Astrocyte (in vitro differentiated cells and primary cell): ENCODE measurements at regions not wholly inside any gene's neighbourhood (a gene's known extent, or its start where the extent isn't known, plus 50 kb on each side); places are given as distances from the start of the nearest gene placed in this dataset.

Experiments
- DNase-seq: peaks from one replicate; pipeline ENCODE4 v3.0.0-alpha.2; 2010; ENCODE audit warnings: low read depth
- FAIRE-seq: peaks from 2 replicates; lab custom pipeline; 2011; peaks lifted over from hg19 to GRCh38; lab: Jason Lieb, UNC
- H2AFZ ChIP-seq: 2 replicates; pipeline ENCODE4 v1.6.0; 2012; ENCODE audit warnings: low read depth, low read length, inconsistent platforms
- H3K27ac ChIP-seq: 2 replicates; pipeline ENCODE4 v1.5.1; 2011; ENCODE audit warnings: low read depth, low read length, inconsistent platforms
- H3K27me3 ChIP-seq: 2 replicates; pipeline ENCODE4 v1.6.0; 2011; ENCODE audit warnings: low read length, inconsistent platforms; ENCODE audit not compliant: insufficient read depth
- H3K36me3 ChIP-seq: 2 replicates; pipeline ENCODE4 v1.5.1; 2011; ENCODE audit warnings: low read length, inconsistent platforms; ENCODE audit not compliant: insufficient read depth
- H3K4me1 ChIP-seq: 2 replicates; pipeline ENCODE4 v1.5.1; 2011; ENCODE audit warnings: low read length, inconsistent platforms; ENCODE audit not compliant: insufficient read depth
- H3K4me2 ChIP-seq: 2 replicates; pipeline ENCODE4 v1.6.0; 2012; ENCODE audit warnings: low read length, inconsistent platforms
- H3K4me3 ChIP-seq: 2 replicates; pipeline ENCODE4 v1.5.1; 2011; ENCODE audit warnings: low read depth, mild to moderate bottlenecking, low read length, inconsistent platforms; ENCODE audit not compliant: insufficient read depth
- H3K79me2 ChIP-seq: 2 replicates; pipeline ENCODE4 v1.6.0; 2012; ENCODE audit warnings: mild to moderate bottlenecking, low read length, inconsistent platforms; ENCODE audit not compliant: insufficient read depth
- H3K9ac ChIP-seq: 2 replicates; pipeline ENCODE4 v1.6.0; 2012; ENCODE audit warnings: mild to moderate bottlenecking, low read length, inconsistent platforms
- H3K9me3 ChIP-seq: 2 replicates; pipeline ENCODE4 v1.5.1; 2012; ENCODE audit warnings: low read depth, mild to moderate bottlenecking, low read length, inconsistent platforms; ENCODE audit not compliant: insufficient read depth
- H4K20me1 ChIP-seq: 2 replicates; pipeline ENCODE4 v1.6.0; 2012; ENCODE audit warnings: low read length, inconsistent platforms; ENCODE audit not compliant: insufficient read depth
- H3K27ac Mint-ChIP-seq: one replicate; pipeline ENCODE4 v1.8.0; 2021; ENCODE audit warnings: mild to moderate bottlenecking, mixed read lengths; ENCODE audit not compliant: unreplicated experiment
- H3K27me3 Mint-ChIP-seq: one replicate; pipeline ENCODE4 v1.8.0; 2021; ENCODE audit warnings: low read depth, mixed read lengths; ENCODE audit not compliant: unreplicated experiment
- H3K36me3 Mint-ChIP-seq: one replicate; pipeline ENCODE4 v1.8.0; 2021; ENCODE audit warnings: low read depth, mixed read lengths; ENCODE audit not compliant: unreplicated experiment
- H3K4me1 Mint-ChIP-seq: one replicate; pipeline ENCODE4 v1.8.0; 2021; ENCODE audit warnings: low read depth, mixed read lengths; ENCODE audit not compliant: unreplicated experiment
- H3K4me3 Mint-ChIP-seq: one replicate; pipeline ENCODE4 v1.8.0; 2021; ENCODE audit warnings: mild to moderate bottlenecking, moderate library complexity, mixed read lengths; ENCODE audit not compliant: unreplicated experiment
- H3K9me3 Mint-ChIP-seq: one replicate; pipeline ENCODE4 v1.8.0; 2021; ENCODE audit warnings: mild to moderate bottlenecking, mixed read lengths; ENCODE audit not compliant: unreplicated experiment
- CTCF ChIP-seq: IDR thresholded peaks from 2 replicates; pipeline ENCODE4 v1.5.1; 2011; ENCODE audit warnings: low read depth, mild to moderate bottlenecking, inconsistent platforms, low read length, moderate library complexity; ENCODE audit not compliant: insufficient read depth
- EZH2 ChIP-seq: IDR thresholded peaks from 2 replicates; pipeline ENCODE4 v1.6.1; 2012; ENCODE audit warnings: mild to moderate bottlenecking, low read length, inconsistent platforms; ENCODE audit not compliant: insufficient read depth

- Histone ChIP-seq H3K4me2 (no peak overlapping the region), H2AFZ (no peak overlapping the region), H4K20me1 (no peaks in the 10 kb centered on the region), H3K36me3 (no peaks in the 10 kb centered on the region), H3K27me3 (no peaks in the 10 kb centered on the region), H3K27ac (no peak overlapping the region), H3K9me3 (peaks cover 5% of the 10 kb centered on the region), H3K4me1 (peaks cover 17% of the 10 kb centered on the region), H3K4me3 (no peak overlapping the region), H3K79me2 (no peaks in the 10 kb centered on the region), H3K9ac (no peak overlapping the region)
- Mint-ChIP-seq H3K4me1 (peaks cover 4% of the 10 kb centered on the region), H3K27ac (no peak overlapping the region), H3K4me3 (no peak overlapping the region), H3K36me3 (peaks cover 2% of the 10 kb centered on the region), H3K27me3 (no peaks in the 10 kb centered on the region), H3K9me3 (peaks cover 21% of the 10 kb centered on the region)
- FAIRE-seq (no peak), DNase-seq (no peak)
- TF ChIP-seq EZH2 (no peak), CTCF (no peak)
These were observed 50.0 kb upstream of the FARP1 start for GRCh38 chr13:98092888-98093287.
